Esophagus muscularis mucosa (tissue), 4 donors: ENCODE measurements at regions not wholly inside any gene's neighbourhood (a gene's known extent, or its start where the extent isn't known, plus 50 kb on each side); places are given as distances from the start of the nearest gene placed in this dataset.

Source experiments
- DNase-seq: peaks from one replicate; pipeline ENCODE4 v3.0.0-alpha.2; 2017; ENCODE audit errors: extremely low spot score
- H3K27ac ChIP-seq, 4 donors: fragments of 200-600 bp; sonication (generic); replicated peaks in 1 of 4; 1 replicate in 3 of 4; 2 replicates in 1 of 4; pipeline ENCODE4 v1.5.1; 2016 to 2019; ENCODE audit warnings: mild to moderate bottlenecking in 1 of 4
- H3K27me3 ChIP-seq, 4 donors: fragments of 200-600 bp; sonication (generic); one replicate each; pipeline versions ENCODE4 v1.5.1 to v1.6.0; 2016 to 2019
- H3K36me3 ChIP-seq, 4 donors: fragments of 200-600 bp; sonication (generic); one replicate each; pipeline ENCODE4 v1.5.1; 2016 to 2019
- H3K4me1 ChIP-seq, 4 donors: fragments of 200-600 bp; sonication (generic); one replicate each; pipeline ENCODE4 v1.5.1; 2016 to 2019
- H3K4me3 ChIP-seq, 4 donors: fragments of 200-600 bp; sonication (generic); 1 replicate in 2 of 4; 2 replicates in 2 of 4; pipeline ENCODE4 v1.5.1; 2016 to 2019; ENCODE audit warnings: mild to moderate bottlenecking in 4 of 4, moderate library complexity in 1 of 4
- H3K9me3 ChIP-seq, 4 donors: fragments of 200-600 bp; sonication (generic); 1 replicate in 3 of 4; 2 replicates in 1 of 4; pipeline ENCODE4 v1.5.1; 2016 to 2019
- EP300 ChIP-seq: sonication (generic); formaldehyde crosslinking; IDR thresholded peaks from one replicate; pipeline ENCODE4 v1.6.1; 2017; ENCODE audit warnings: antibody characterized with exemption
- POLR2A ChIP-seq: fragments of 450-650 bp; IDR thresholded peaks from one replicate; pipeline ENCODE4 v1.6.1; 2017; ENCODE audit warnings: antibody characterized with exemption, moderate library complexity, mild to moderate bottlenecking, low read depth
- POLR2AphosphoS5 ChIP-seq, 2 donors: sonication (generic); formaldehyde crosslinking; IDR thresholded peaks; one replicate each; pipeline ENCODE4 v1.6.1; 2017; ENCODE audit warnings: antibody characterized with exemption in 2 of 2
- WGBS: methylation state at CpG from one replicate; pipeline ENCODE4 v1.1.5; 2018; 5-methylcytosine and 5-hydroxymethylcytosine counted together
- intact Hi-C: fragments of 100-400 bp; cut with DNase I; formaldehyde crosslinking; loops from one replicate; pipeline ENCODE4 v1.15.1; 2023
- TF ChIP-seq, protein P1 (sequence below), 3 experiments: fragments of 200-600 bp in 2 of 3; fragments of 450-650 bp in 1 of 3; sonication (generic) in 2 of 3; IDR thresholded peaks; one replicate each; pipeline ENCODE4 v1.5.1; 2017 to 2019; ENCODE audit warnings: antibody characterized with exemption in 3 of 3, mild to moderate bottlenecking in 2 of 3, moderate library complexity in 1 of 3

GRCh38 chr15:68482246-68482645, 50.3 kb upstream of the ITGA11 start:
- no peaks in the 10 kb centered on the region for H3K9me3 ChIP-seq
- no peak overlapping the region for H3K4me3 ChIP-seq
- TF ChIP-seq POLR2A (no peak), POLR2AphosphoS5 (IDR thresholded peaks at IDR 0.05) (no peak), EP300 (no peak)
- TF ChIP-seq, protein P1, sequence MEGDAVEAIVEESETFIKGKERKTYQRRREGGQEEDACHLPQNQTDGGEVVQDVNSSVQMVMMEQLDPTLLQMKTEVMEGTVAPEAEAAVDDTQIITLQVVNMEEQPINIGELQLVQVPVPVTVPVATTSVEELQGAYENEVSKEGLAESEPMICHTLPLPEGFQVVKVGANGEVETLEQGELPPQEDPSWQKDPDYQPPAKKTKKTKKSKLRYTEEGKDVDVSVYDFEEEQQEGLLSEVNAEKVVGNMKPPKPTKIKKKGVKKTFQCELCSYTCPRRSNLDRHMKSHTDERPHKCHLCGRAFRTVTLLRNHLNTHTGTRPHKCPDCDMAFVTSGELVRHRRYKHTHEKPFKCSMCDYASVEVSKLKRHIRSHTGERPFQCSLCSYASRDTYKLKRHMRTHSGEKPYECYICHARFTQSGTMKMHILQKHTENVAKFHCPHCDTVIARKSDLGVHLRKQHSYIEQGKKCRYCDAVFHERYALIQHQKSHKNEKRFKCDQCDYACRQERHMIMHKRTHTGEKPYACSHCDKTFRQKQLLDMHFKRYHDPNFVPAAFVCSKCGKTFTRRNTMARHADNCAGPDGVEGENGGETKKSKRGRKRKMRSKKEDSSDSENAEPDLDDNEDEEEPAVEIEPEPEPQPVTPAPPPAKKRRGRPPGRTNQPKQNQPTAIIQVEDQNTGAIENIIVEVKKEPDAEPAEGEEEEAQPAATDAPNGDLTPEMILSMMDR (IDR thresholded peaks at IDR 0.05), result no peak
- peaks cover 0 to 36% (median 0%) of the 10 kb centered on the region in 4 donors for H3K27me3 ChIP-seq
- no peaks in the 10 kb centered on the region for H3K36me3 ChIP-seq
- DNase-seq, result no peak
- 82% methylated on average over 4 of the region's 4 CpGs for WGBS
- H3K4me1 ChIP-seq, result peaks cover 4 to 28% (median 15%) of the 10 kb centered on the region in 4 donors
- H3K27ac ChIP-seq, result no peak overlapping the region
- intact Hi-C loops, result no loop called here

DNA sequence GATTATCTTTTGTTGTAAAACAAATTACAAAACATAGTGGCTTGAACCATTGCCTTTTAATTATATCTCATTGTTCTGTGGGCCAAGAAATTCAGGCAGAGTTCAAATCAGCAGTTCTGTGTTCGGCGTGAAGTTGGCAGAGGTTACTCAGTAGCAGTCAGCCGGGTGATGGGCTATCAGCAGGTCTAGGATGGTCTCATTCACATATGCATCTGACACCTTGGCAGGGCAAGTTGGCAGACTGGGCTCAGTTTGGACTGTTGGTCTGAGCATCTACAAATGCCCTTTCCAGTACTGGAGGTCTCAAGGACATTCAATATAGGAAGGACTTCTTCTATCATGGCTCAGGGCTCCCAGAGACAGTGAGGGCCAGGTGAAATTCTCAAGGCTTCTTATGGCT, 51.2 kb upstream of the ITGA11 start:
- intact Hi-C loops, result no loop called here
- no peaks in the 10 kb centered on the region for H3K9me3 ChIP-seq
- no peak for DNase-seq
- no peak for TF ChIP-seq POLR2A
- TF ChIP-seq POLR2AphosphoS5 (IDR thresholded peaks at IDR 0.05), result no peak
- TF ChIP-seq, protein P1 (IDR thresholded peaks at IDR 0.05), result no peak
- no peak for TF ChIP-seq EP300
- peaks cover 4 to 28% (median 15%) of the 10 kb centered on the region in 4 donors for H3K4me1 ChIP-seq
- H3K4me3 ChIP-seq, result no peak overlapping the region
- H3K36me3 ChIP-seq, result no peaks in the 10 kb centered on the region
- no peak overlapping the region for H3K27ac ChIP-seq
- WGBS, result 90% methylated on average over 3 of the region's 3 CpGs
- peaks cover 0 to 42% (median 0%) of the 10 kb centered on the region in 4 donors for H3K27me3 ChIP-seq

DNA sequence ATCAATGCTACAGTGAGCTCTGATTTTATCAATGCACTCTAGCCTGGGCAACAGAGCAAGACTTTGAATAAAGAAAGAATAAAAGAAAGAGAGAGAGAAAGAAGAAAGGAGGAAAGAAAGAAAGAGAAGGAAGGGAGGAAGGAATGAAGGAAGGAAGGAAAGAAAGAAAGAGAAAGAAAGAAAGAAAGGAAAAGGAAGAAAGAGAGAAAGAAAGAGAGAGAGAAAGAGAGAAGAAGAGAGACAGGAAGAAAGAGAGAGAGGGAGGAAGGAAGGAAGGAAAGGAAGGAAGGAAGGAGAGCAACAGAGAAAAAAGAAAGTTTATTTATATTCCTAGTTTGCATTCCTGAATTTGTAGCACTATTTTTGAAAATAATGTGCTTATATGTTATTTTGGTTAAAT, 52.3 kb upstream of the ITGA11 start:
- Histone ChIP-seq H3K36me3 (no peaks in the 10 kb centered on the region), H3K27ac (peak overlapping the region; percentile 30 to 60 (median 34)), H3K9me3 (no peaks in the 10 kb centered on the region), H3K4me1 (peaks cover 4 to 28% (median 15%) of the 10 kb centered on the region in 4 donors), H3K4me3 (no peak overlapping the region), H3K27me3 (peaks cover 0 to 47% (median 0%) of the 10 kb centered on the region in 4 donors)
- no peak for DNase-seq
- intact Hi-C loops, result no loop called here
- no peak for TF ChIP-seq EP300
- TF ChIP-seq, protein P1 (IDR thresholded peaks at IDR 0.05), result no peak
- no peak for TF ChIP-seq POLR2A
- no peak for TF ChIP-seq POLR2AphosphoS5 (IDR thresholded peaks at IDR 0.05)

- TF ChIP-seq EP300 (no peak), POLR2A (no peak), POLR2AphosphoS5 (IDR thresholded peaks at IDR 0.05) (no peak)
- TF ChIP-seq, protein P1 (IDR thresholded peaks at IDR 0.05), result no peak
- WGBS, result 59% methylated on average over 12 of the region's 14 CpGs
- Histone ChIP-seq H3K36me3 (no peaks in the 10 kb centered on the region), H3K27ac (peak overlapping the region; percentile 30 to 60 (median 34)), H3K4me1 (peaks cover 4 to 25% (median 15%) of the 10 kb centered on the region in 4 donors), H3K9me3 (no peaks in the 10 kb centered on the region), H3K4me3 (no peak overlapping the region), H3K27me3 (peaks cover 0 to 47% (median 0%) of the 10 kb centered on the region in 4 donors)
- intact Hi-C loops, result no loop called here
- no peak for DNase-seq
Measured at GRCh38 chr15:68484696-68485400, 52.9 kb upstream of the ITGA11 start.
